NCI-H1048 (cell line): ENCODE measurements at regions not wholly inside any gene's neighbourhood (a gene's known extent, or its start where the extent isn't known, plus 50 kb on each side); places are given as distances from the start of the nearest gene placed in this dataset.
"Not testable (repeated sequence)": the region's sequence is repeated elsewhere in the genome, so short reads cannot be mapped to it uniquely, and the experiment has no call there.

Source experiments
- DNase-seq: peaks from one replicate; lab custom pipeline; 2025; lab: John Stamatoyannopoulos, UW

DNA sequence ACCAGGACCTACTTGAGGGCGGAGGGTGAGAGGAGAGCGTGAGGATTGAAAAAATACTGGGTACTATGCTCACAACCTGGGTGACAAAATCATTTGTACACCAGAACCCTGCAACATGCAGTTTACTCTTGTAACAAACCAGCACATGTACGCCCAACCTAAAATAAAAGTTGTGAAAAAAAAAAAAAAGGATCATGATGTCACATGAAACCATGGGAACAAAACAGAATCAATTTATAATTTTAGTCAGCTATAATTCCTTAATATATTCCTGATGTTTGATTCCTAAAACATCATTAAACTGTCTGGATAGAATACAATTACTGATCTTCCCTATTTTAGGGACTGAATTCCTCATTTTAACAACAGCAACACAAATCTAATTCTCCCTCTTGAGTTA, 160.6 kb upstream of the SPRY2 start:
- DNase-seq = no peak

DNA sequence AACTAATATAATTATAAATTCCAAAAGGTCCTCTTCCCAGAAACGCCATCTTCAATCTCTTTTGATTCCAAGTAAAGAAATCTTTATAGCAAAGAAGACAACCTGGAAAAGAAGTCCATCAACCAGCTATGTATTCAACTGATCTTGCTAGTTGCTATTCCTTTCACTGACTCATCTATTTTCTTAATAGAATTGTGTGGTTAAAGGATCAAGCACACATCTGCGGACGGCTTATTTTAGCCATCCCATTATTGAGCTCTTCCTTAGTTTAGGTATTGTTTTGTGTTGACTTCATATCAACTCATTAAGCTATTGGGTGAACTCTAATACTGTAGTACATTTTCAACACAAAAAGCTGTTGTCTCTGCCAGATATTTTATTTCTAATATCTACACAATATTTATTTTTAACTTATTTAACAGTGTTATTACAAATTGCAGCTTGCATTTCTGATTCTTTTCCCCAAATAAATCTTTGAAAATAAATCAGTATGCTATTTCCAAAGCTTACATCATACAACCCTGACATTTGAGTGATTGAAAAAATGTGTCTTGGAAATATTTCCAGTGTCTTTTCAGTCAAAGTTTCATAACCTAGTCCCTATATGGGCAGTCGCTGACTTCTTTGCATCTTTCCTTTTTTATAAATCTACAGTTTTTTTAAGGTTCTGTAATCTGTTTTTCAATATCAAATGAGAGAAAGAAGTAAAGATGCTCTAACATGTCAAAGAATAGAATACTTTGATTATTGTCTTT, 158.8 kb upstream of the SPRY2 start:
- no peak for DNase-seq

DNA sequence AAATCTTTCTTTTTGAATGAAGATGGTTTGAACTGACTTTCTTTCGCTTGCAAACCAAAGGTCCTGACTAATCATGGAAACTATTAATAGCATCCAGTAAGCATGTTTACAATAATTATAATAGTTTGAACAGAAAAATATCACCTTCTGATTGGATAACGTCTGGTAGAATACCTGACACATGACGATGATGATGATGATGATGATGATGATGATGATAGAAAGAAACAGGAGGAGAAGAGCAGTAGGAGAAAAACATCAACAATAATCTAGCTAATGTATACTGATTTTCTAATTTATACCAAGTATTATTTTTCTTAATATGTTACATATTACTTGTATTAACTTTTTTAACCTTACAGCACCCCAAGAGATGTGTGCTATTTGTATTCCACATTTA, 157.5 kb upstream of the SPRY2 start:
- DNase-seq = no peak

DNA sequence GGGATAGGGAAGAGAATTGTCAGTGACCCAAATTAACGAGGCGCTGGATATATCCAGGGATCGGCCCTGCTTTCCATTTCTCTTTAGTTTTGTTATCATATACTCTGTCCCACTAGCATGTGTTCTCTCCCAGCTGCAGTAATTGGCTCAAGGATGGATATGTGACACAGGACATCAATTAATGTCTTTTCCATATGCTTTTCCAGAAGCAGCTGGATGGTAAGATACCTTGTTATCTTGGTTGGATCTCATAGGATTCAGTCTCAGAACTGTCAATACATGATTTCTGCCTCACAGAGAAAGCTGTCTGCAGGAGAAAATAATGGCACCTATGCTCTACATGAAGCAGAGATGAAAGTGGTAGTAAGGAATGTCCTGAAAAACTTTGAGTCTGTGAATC, 157.1 kb upstream of the SPRY2 start:
- DNase-seq = no peak

DNA sequence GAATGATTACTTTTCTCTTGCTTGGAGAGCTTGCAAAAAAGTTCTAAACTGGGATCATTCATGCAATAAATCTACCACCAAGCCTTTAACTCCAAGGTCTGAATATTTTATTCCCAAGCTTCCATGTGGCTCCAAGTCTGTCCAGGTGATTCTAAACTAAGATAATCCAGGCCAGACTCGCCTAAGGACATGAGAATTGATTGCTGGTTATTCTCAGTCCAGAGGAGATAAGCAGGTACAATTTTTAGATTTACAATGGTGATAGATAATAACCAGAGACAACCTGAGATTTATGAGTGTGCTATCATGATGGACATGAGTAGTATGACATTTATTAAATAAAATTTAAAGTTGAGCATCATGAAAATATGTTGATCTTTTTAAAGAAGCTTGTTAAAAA, 156.5 kb upstream of the SPRY2 start:
- DNase-seq = no peak

DNA sequence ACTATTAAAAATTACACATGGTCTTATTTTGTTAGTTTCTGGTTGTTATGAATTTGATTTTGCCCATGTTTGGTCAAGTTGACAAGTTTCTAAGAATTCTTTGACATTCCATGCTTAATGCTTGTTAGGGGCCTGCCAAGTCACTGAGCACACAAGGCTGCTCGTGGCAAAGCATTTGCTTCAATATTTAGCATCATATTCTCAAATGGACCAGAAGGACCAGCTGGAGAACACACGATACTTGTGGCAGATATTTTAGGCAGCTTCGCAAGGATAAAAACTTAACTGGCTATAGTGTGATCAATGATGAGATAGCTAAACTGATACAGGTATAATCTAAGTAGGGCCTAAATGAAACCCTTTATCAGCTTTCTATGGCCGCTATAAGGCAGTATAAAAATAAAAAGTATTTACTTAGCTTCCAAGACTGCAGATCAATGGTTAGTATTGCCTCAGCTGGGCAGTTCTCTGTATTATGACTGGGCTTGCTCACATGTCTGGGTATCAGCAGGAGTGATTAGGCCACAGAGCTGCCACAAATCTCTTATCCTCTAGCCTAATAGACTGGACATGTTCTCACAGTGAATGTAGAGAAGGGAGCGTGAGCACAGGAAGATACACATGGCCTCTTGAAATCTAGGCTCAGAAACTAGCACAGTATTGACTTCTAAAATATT, 155.9 kb upstream of the SPRY2 start:
- no peak for DNase-seq

DNA sequence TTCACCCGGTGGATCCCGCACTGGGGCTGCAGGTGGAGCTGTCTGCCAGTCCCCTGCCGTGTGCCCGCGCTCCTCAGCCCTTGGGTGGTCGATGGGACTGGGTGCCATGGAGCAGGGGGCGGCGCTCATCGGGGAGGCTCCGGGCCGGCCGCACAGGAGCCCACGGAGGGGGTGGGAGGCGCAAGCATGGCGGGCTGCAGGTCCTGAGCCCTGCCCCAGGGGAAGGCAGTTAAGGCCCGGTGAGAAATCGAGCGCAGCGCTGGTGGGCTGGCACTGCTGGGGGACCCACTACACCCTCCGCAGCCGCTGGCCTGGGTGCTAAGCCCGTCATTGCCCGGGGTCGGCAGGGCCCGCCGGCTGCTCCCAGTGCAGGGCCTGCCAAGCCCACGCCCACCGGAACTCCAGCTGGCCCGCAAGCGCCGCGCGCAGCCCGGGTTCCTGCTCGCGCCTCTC, 149.6 kb upstream of the SPRY2 start:
- not testable (repeated sequence) for DNase-seq

DNA sequence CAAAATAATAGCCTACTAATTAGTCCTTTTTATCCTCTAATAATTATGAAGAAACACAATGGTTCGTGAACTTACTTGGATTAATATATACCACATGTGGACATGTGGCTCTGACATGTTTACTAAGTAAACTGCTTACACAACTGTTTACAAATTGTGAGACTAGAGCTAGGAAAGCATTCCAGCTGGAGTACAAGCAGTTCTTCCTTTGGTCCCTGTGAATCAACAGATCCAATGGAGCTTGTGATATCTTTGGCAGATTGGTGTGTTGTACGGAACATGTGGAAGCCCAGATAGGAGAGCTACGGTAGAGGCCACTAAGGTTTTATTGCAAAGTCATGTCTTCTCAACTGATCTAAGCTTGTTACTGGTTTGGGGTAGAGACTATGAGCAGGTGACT, 145.5 kb upstream of the SPRY2 start:
- no peak for DNase-seq

DNA sequence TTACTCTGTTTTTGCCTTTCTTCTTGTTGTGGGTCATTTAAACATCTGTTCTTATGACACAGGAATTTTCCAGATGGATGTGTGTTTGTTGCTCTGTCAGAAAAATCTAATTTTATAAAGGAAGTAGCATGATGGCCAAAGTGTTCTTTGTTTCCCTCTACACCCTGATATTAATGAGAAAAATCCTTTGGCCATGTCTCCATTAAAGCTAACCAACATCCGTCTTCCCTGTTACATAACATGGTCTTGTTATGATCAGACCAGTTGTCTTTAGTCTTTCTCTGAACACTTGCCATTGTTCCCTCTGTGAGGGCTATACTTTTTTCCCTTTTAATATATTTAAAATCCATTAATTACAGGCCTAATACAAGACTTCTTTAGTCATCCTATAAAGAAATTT, 142.2 kb upstream of the SPRY2 start:
- no peak for DNase-seq

DNA sequence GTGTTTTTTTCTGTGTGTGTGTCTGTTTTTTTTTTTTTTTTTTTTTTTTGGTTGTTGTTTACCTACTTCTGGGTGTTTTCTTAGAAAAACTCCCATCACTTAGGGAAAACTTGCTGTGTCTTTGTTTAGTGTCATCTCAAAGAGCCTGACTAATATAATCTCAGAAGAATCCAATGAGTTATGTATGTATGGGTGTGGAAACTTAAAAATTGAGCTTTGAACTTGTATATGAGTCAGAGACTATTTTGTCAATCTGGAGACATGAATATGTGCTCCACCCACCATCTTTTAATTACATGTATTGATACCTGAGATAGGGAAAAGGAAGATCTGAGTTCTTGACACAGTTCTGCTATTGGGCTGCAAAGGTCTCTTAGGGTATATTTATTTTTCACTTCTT, 140.7 kb upstream of the SPRY2 start:
- DNase-seq = no peak

DNA sequence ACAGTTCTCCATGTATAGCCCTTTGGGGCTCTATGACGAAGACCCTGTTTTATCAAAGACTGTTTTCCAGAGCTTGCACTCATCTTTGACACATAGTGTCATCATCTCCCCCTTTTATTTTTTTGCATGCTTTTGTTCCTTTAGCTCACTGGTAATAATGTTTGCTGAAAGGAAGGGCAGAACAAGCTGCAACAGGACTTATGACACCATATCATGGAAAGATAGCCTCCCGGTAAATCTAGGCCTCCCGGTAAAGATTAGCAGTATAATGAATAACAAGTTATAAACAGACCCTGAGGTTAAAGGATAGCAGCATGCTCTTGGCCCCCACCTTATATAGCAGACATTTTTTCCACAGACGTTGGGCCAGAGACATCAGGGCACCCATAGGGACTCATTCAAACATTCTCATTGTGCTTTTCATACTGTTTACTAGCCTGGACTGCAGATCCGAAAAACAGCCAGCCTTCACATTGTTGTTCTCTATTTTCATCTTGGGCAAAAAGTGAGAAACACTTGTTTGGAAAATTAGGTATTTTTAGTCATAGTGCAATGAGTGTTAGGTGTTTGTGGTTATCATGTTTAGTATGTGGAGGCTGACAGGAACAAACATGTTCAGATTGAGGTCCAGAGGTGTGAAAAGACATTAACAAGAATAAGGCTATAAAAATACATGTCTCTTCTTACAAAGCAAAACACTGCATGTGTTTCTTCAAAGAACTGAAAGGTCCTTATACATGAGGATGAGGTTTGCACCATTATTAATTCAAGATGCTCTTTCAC, 136.9 kb upstream of the SPRY2 start:
- DNase-seq = no peak

DNA sequence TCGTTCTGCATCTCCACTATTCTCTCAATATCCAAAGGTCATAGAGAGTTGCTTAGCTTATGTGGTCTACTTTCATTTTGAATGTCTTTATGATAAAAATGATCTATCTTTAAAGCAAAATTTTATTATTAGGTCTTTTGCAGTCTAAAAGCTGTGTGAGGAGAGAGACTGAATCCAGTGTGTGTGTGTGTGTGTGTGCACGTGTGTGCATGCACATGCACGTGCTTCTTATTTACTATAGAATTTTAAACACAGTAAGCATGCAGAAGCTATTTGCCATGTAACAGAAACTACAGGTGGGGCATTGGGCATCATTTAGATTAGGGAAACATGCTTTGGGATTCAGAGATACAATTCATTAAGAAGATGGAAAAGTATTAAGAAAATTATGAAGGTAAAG, 136.0 kb upstream of the SPRY2 start:
- no peak for DNase-seq

DNA sequence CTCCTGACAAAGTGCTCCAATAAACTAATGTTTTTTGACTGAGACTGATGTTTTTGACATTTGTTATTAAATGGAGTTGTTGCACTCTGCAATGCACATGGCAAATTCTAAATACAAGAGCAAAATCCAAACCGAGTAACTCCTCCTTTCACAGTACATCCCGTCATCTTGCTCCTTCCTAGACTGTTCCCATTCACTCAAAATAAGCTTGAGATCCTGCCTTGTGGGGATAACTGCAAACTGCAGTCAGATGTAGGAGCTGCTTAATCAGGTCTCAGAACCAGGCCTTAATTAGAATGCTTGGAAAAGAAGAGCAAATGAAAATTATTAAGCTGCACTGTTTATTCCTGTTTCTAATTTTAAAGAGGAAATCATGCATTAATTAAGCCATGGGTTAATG, 134.8 kb upstream of the SPRY2 start:
- DNase-seq = no peak

DNA sequence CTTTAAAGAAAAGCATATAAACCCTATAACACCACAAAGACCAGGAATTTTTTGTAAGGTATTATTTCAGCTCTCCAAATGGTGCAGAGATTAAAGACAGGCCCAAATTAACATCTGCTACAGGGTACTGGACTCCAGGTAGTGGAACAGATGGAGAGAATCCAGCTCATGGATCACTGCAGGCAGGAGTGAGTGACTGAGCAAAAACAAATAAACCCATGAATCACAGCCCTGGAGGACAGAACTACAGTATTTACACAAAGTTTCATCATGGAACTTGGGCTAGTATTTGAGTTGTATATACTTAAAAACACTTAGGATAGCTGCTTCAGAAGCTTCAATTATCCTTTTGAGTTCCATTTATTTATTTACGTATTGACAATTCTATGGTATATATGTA, 132.8 kb upstream of the SPRY2 start:
- no peak for DNase-seq

DNA sequence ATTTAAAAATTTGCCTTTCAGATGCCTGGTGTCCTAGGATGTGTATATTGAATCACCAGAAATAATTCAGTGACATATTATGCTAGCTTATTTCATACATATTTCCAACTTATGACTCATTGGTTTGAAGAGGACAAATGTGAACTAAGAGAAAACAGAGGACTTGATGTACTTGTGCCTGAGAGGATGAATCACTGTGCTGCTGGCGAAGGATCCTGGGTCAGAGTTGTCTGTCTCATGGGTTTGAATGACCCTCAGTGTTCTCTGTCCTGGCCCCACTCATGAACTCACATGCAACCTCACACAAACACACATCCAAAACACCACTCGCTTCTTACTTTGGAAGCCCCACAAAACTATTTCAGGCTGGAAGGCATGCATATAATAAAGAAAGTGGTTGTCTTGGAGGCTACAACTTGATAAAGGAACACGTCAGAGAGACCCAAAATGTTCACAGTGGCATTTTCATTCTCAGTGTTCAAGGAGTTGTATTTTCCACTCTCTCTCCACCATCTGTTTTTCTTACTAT, 129.0 kb upstream of the SPRY2 start:
- no peak for DNase-seq

DNA sequence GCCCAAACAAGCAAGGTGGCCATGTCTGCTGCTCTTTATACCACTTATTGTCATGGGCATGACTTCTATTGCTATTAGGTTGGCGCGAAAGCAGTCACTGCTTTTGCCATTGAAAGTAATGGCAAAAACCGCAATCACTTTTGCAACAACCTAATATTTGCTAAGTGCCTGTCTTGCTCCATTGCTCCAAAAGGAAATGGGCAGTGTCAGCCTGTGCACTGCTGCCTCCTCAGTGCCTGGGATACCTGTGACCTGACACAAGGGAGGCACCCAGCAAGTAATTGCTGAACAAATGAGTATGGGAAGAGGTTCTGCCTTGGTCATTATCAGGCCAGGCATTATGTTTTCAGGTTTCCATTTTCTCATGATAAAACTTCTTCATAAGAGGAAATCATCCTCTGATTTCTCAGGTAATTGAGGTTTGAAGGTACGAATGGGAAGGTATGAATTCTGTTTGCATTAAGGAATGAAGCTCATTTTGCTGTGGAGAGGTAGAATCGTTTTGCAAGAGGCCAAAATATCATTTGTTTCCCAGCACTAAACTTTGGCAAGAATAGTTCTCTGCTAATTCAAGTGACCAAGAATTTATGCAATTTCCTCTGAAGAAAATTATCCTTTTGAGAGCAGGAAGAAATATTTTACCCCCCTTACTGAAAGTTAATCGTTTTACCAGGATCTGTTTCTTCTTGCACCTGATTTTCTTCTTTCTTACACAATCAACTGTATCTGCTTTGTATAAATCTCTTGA, 128.4 kb upstream of the SPRY2 start:
- no peak for DNase-seq

DNA sequence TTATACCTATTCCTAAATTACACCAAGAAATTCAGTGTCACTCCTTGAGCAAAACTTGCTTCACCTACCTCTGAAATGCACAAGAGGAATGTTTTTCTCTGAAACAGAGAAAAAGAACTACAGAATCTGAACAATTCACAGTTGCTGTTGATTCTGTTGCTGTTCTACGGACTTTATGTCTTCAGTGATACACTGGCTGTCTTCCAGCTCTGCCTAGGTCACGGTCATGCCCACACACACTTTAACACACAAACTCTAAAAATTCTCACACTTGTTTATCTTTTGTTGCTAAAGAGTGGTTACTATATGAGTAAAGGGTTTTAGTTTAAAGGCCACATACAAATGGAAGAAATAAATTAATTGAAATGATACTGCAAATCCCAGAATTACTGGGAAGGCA, 124.4 kb upstream of the SPRY2 start:
- DNase-seq = no peak

DNA sequence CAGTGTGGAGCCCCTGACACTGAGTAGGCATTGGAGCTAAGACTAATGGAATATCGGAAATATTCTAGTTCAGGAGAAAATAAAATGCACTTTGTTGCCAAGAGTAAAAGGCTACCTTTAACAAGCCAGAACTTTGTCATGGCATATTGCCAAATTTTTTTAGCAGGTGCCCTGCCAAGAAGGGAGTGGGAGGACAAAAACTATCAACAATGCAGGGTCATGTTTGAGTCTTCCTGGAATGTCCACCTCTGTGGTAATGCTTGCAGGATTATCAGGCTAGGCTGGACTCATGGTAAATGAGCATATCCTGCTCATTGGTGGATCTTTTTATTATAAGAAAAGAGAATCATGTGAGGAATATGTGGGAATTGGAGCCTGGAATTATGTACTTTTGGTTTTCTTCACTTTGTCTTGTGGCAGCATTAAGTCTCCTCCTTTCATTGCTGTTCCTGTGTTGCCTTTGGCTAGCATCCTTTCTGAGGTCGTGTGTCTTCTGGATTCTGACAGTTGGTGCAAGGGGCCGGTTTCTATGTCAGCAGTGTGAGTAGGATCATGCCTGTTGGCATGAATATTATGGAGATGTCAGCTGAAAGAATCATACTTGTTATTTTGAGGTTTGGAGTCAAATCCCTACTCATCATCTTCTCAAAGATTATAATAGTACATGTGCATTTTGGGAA, 122.9 kb upstream of the SPRY2 start:
- DNase-seq = no peak

DNA sequence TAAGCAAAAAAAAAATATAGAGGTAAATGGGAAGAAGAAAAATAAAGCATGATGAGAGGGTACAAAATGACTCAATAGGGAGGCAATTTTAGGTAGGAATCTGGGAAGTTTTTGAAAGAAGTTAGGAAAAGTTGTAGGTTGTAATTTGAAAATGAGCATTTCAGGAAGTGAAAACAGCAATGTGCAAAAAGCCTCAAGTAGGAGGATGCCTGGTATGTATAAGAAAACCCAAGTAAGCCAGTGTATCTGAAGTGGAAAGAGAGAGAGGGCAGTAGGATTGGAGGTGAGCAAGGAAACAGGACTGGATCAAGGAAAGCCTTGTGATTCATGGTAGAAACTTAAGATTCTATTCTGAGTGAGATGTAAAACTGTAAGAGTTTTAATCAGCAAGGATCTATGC, 121.6 kb upstream of the SPRY2 start:
- no peak for DNase-seq

DNA sequence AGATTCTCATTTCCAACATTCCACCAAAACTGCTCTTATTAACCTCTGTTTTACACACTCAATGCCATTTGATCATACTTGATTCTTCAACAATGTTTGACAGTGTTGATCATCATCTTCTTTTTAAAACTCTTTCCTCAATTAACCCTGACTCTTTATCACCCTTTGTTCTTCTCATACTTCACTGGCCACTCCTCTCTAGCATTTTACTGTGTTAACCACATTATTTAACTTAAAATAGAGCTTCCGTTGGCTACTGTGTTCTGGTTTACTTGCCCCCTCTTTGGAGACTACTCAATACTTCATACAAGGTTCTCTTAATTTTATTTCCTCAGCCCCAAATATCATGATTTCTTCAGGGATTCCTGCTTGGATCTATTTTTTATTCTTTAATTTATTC, 121.1 kb upstream of the SPRY2 start:
- DNase-seq = no peak

DNA sequence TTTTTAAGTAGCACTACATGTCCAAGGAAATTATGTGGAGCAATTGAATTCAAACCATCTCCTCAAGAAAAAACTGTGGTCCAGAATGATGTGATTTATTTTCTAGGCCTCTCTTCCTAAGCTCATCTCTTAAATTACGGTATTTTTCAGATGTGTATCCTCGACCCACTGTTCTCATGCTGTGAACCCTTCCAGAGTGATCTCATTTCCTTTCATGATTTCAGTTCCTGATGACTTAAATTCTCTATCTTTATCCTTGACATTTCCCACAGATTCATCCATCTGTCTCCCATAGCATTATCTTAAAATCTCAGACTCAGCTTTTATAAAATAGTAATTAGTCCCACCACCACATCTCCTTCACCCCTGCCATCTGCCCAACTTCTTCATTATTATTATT, 117.6 kb upstream of the SPRY2 start:
- DNase-seq = no peak

DNA sequence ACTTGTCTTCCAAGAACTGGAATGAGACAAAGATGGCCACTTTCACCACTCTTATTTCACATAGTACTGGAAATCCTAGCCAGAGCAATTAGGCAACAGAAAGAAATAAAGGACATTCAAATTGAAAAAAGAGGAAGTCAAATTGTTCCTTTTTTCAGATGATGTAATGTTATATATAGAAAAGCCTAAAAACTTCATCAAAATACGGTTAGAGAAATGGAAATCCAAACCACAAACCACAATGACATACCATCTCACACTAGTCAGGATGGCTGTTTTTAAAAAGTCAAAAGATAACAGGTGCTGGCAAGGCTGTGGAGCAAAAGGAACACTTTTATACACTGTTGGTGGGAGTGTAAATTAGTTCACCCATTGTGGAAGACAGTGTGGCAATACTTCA, 113.3 kb upstream of the SPRY2 start:
- DNase-seq = no peak
